ENCODE measurements at regions not wholly inside any gene's neighbourhood (a gene's known extent, or its start where the extent isn't known, plus 50 kb on each side); places are given as distances from the start of the nearest gene placed in this dataset.

- TF ChIP-seq CTCF (IDR thresholded peaks at IDR 0.05; ENCODE audit: low read depth, low read length, missing input control) (no peak), EGR1 (IDR thresholded peaks at IDR 0.05; ENCODE audit: low read depth in 2 of 2) (no peak), TAF1 (conservative IDR thresholded peaks at IDR 0.05) (no peak), JUND (IDR thresholded peaks at IDR 0.05) (no peak), MAX (IDR thresholded peaks at IDR 0.05) (no peak), ATF3 (IDR thresholded peaks at IDR 0.05) (no peak)
Measured at GRCh38 chr14:48943913-48944312, 642.3 kb downstream of the RPS29 start.
